IMR-90 (cell line): ENCODE measurements at regions not wholly inside any gene's neighbourhood (a gene's known extent, or its start where the extent isn't known, plus 50 kb on each side); places are given as distances from the start of the nearest gene placed in this dataset.

Experiments used
- ATAC-seq: fragments of 200-7000 bp; cut with Tn5 transposase; 2 replicates; pipeline ENCODE4 v1.9.1; 2020; ENCODE audit warnings: low read depth, mild to moderate bottlenecking, moderate library complexity
- BruUV-seq: library from RNA; stranded (reverse); fragments of 400-500 nt; replicated peaks from 2 replicates; lab custom pipeline; 2021; lab: Mats Ljungman, UMichigan
- CTCF ChIA-PET: fragments of 300-600 bp; formaldehyde crosslinking; extraction: SDS; loops from one replicate; lab custom pipeline; 2021; ENCODE audit warnings: antibody characterized with exemption; lab: Yijun Ruan, JAX
- POLR2A ChIA-PET: fragments of 300-600 bp; sonication (Branson Sonifier 250); formaldehyde crosslinking; loops from one replicate; lab custom pipeline; 2022; ENCODE audit warnings: antibody characterized with exemption; ENCODE audit not compliant: unreplicated experiment; lab: Charles Lee
- DNase-seq: peaks from one replicate; pipeline ENCODE4 v3.0.0; 2013
- H2AFZ ChIP-seq: replicated peaks from 2 replicates; pipeline ENCODE3; 2013; ENCODE audit warnings: low read length, mild to moderate bottlenecking; ENCODE audit not compliant: poor library complexity
- H2AK5ac ChIP-seq: 2 replicates; pipeline ENCODE4 v1.6.1; 2013; ENCODE audit warnings: low read depth, low read length, inconsistent platforms
- H2AK9ac ChIP-seq: replicated peaks from 2 replicates; pipeline ENCODE3; 2013; ENCODE audit warnings: mild to moderate bottlenecking, low read depth, low read length, moderate library complexity; ENCODE audit not compliant: poor library complexity
- H2BK120ac ChIP-seq: 2 replicates; pipeline ENCODE4 v1.6.1; 2013; ENCODE audit warnings: low read depth, low read length, inconsistent platforms
- H2BK15ac ChIP-seq: 3 replicates; pipeline ENCODE4 v1.6.1; 2013; ENCODE audit warnings: low read depth, low read length, inconsistent platforms
- H2BK20ac ChIP-seq: 2 replicates; pipeline ENCODE4 v1.6.1; 2013; ENCODE audit warnings: low read depth, mild to moderate bottlenecking, inconsistent platforms, low read length, moderate library complexity
- H2BK5ac ChIP-seq: 2 replicates; pipeline ENCODE4 v1.6.1; 2013; ENCODE audit warnings: mild to moderate bottlenecking, low read depth, low read length, inconsistent platforms; ENCODE audit not compliant: poor library complexity, severe bottlenecking
- H3K14ac ChIP-seq: replicated peaks from 2 replicates; pipeline ENCODE4 v1.6.1; 2013; ENCODE audit warnings: low read depth, low read length, inconsistent platforms
- H3K18ac ChIP-seq: 2 replicates; pipeline ENCODE4 v1.6.1; 2013; ENCODE audit warnings: low read depth, low read length, control low read depth
- H3K23ac ChIP-seq: 2 replicates; pipeline ENCODE4 v1.6.1; 2013; ENCODE audit warnings: low read depth, low read length, inconsistent platforms
- H3K27ac ChIP-seq: 2 replicates; pipeline ENCODE4 v1.5.1; 2013; ENCODE audit warnings: mild to moderate bottlenecking, control low read depth, low read length; ENCODE audit not compliant: insufficient read depth
- H3K27me3 ChIP-seq: 2 replicates; pipeline ENCODE4 v1.6.1; 2013; ENCODE audit warnings: low read length; ENCODE audit not compliant: control insufficient read depth, insufficient read depth
- H3K36me3 ChIP-seq: 2 replicates; pipeline ENCODE4 v1.6.1; 2013; ENCODE audit warnings: low read length, mixed read lengths; ENCODE audit not compliant: control insufficient read depth, insufficient read depth
- H3K4ac ChIP-seq: 2 replicates; pipeline ENCODE4 v1.6.1; 2013; ENCODE audit warnings: low read depth, low read length, inconsistent platforms
- H3K4me1 ChIP-seq: 2 replicates; pipeline ENCODE4 v1.6.1; 2013; ENCODE audit warnings: low read length, mixed read lengths; ENCODE audit not compliant: control insufficient read depth, insufficient read depth
- H3K4me2 ChIP-seq: 2 replicates; pipeline ENCODE4 v1.6.1; 2013; ENCODE audit warnings: low read depth, mild to moderate bottlenecking, control low read depth, low read length, moderate library complexity
- H3K4me3 ChIP-seq: 2 replicates; pipeline ENCODE4 v1.5.1; 2013; ENCODE audit warnings: low read depth, mild to moderate bottlenecking, control low read depth, low read length, moderate library complexity; ENCODE audit not compliant: insufficient read depth
- H3K56ac ChIP-seq: 2 replicates; pipeline ENCODE4 v1.6.1; 2013; ENCODE audit warnings: low read length, inconsistent platforms; ENCODE audit not compliant: insufficient read depth; ENCODE audit errors: extremely low read depth
- H3K79me1 ChIP-seq, 2 experiments: 2 replicates each; pipeline ENCODE4 v1.6.1; 2013; ENCODE audit warnings: low read length in 2 of 2, inconsistent platforms in 1 of 2, low read depth in 1 of 2
- H3K9ac ChIP-seq: 2 replicates; pipeline ENCODE4 v1.6.1; 2013; ENCODE audit warnings: low read depth, low read length, control low read depth
- H3K9me1 ChIP-seq: 2 replicates; pipeline ENCODE4 v1.6.1; 2013; ENCODE audit warnings: low read length, inconsistent platforms; ENCODE audit not compliant: insufficient read depth
- H3K9me3 ChIP-seq: 2 replicates; pipeline ENCODE4 v1.6.1; 2013; ENCODE audit warnings: low read length; ENCODE audit not compliant: control insufficient read depth, insufficient read depth
- H4K20me1 ChIP-seq: 2 replicates; pipeline ENCODE4 v1.6.1; 2013; ENCODE audit warnings: low read length, inconsistent platforms; ENCODE audit not compliant: insufficient read depth
- H4K5ac ChIP-seq: 2 replicates; pipeline ENCODE4 v1.6.1; 2013; ENCODE audit warnings: mild to moderate bottlenecking, low read depth, low read length, control low read depth
- H4K8ac ChIP-seq, 2 experiments: 2 replicates each; pipeline ENCODE4 v1.6.1; 2013; ENCODE audit warnings: low read depth in 2 of 2, low read length in 2 of 2, control low read depth in 1 of 2, inconsistent platforms in 1 of 2
- H4K91ac ChIP-seq: 2 replicates; pipeline ENCODE4 v1.6.1; 2013; ENCODE audit warnings: low read depth, low read length, inconsistent platforms; ENCODE audit not compliant: insufficient read depth
- BHLHE40 ChIP-seq: fragments of 150-350 bp; IDR thresholded peaks from 2 replicates; pipeline ENCODE4 v1.6.1; 2016; ENCODE audit warnings: mild to moderate bottlenecking, low read depth, low read length
- CEBPB ChIP-seq: IDR thresholded peaks from 2 replicates; pipeline ENCODE4 v1.6.1; 2012; ENCODE audit warnings: low read depth, low read length, improper control_type of control experiment
- CHD1 ChIP-seq: IDR thresholded peaks from 2 replicates; pipeline ENCODE4 v1.6.1; 2012; ENCODE audit warnings: low read depth, low read length, improper control_type of control experiment
- CTCF ChIP-seq: conservative IDR thresholded peaks from 2 replicates; pipeline ENCODE4 v1.5.1; 2012; ENCODE audit warnings: mild to moderate bottlenecking, low read depth, low read length, improper control_type of control experiment
- FOS ChIP-seq: fragments of 150-350 bp; IDR thresholded peaks from 2 replicates; pipeline ENCODE4 v1.6.1; 2016; ENCODE audit warnings: low read depth, low read length
- MAFK ChIP-seq: IDR thresholded peaks from 2 replicates; pipeline ENCODE4 v1.6.1; 2012; ENCODE audit warnings: low read depth, low read length, improper control_type of control experiment
- MAZ ChIP-seq: IDR thresholded peaks from 2 replicates; pipeline ENCODE4 v1.6.1; 2012; ENCODE audit warnings: low read depth, mild to moderate bottlenecking, low read length, improper control_type of control experiment, moderate library complexity, borderline replicate concordance
- MXI1 ChIP-seq: IDR thresholded peaks from 2 replicates; pipeline ENCODE4 v1.6.1; 2012; ENCODE audit warnings: low read depth, mild to moderate bottlenecking, low read length, moderate library complexity, borderline replicate concordance
- POLR2A ChIP-seq: IDR thresholded peaks from 2 replicates; pipeline ENCODE4 v1.6.1; 2012; ENCODE audit warnings: mild to moderate bottlenecking, low read depth, low read length
- RAD21 ChIP-seq: IDR thresholded peaks from 2 replicates; pipeline ENCODE4 v1.6.1; 2012; ENCODE audit warnings: low read length, improper control_type of control experiment
- RCOR1 ChIP-seq: IDR thresholded peaks from 2 replicates; pipeline ENCODE4 v1.6.1; 2012; ENCODE audit warnings: mild to moderate bottlenecking, low read length, improper control_type of control experiment; ENCODE audit not compliant: insufficient replicate concordance
- RFX5 ChIP-seq: IDR thresholded peaks from 2 replicates; pipeline ENCODE4 v1.8.0; 2012; ENCODE audit warnings: low read depth, mild to moderate bottlenecking, low read length, moderate library complexity
- SMC3 ChIP-seq: fragments of 150-350 bp; IDR thresholded peaks from 2 replicates; pipeline ENCODE4 v1.6.1; 2016; ENCODE audit warnings: low read depth, mild to moderate bottlenecking, antibody characterized with exemption, low read length, moderate library complexity
- USF2 ChIP-seq: fragments of 150-350 bp; IDR thresholded peaks from 2 replicates; pipeline ENCODE4 v1.6.1; 2017; ENCODE audit warnings: mild to moderate bottlenecking, antibody characterized with exemption, low read length, low read depth
- WGBS, 2 experiments: methylation state at CpG; one replicate each; pipeline versions ENCODE4 v1.1.5 to v1.1.7; 2013; ENCODE audit warnings: missing lambda C conversion rate in 2 of 2; ENCODE audit not compliant: insufficient read length in 1 of 2; ENCODE audit errors: extremely low coverage in 2 of 2; 5-methylcytosine and 5-hydroxymethylcytosine counted together
- dilution Hi-C: fragments of 300-500 bp; cut with HindIII; formaldehyde crosslinking; loops from one replicate; pipeline ENCODE4 v1.14.3; 2018; ENCODE audit warnings: low sequenced_read_pairs; ENCODE audit not compliant: unreplicated experiment
- in situ Hi-C: fragments of 300-500 bp; cut with MboI; formaldehyde crosslinking; loops from 3 replicates; pipeline ENCODE4 v1.14.3; 2019; ENCODE audit warnings: low sequenced_read_pairs, inconsistent platforms, mixed read lengths
- intact Hi-C: fragments of 100-400 bp; cut with micrococcal nuclease; formaldehyde crosslinking; loops from 2 replicates; pipeline ENCODE4 v1.10.0; 2022

GRCh38 chr7:41568135-41568534 is 134.8 kb downstream of the INHBA start:
- H3K4me3 ChIP-seq: no peak overlapping the region
- H4K91ac ChIP-seq: peak overlapping the region; percentile 70
- no peak overlapping the region for H2AFZ ChIP-seq
- no CpG with 5 or more reads among the region's 1 CpG for whole genome bisulfite sequencing, 2 experiments
- peak overlapping the region; percentile 95 for H3K4ac ChIP-seq
- H3K14ac ChIP-seq: peak overlapping the region; percentile 96
- H2BK15ac ChIP-seq: peak overlapping the region; percentile 51; the same call in 1 of the 3 replicates
- ChIA-PET CTCF (no interaction called here), POLR2A (no interaction called here)
- H3K9me3 ChIP-seq: no peaks in the 10 kb centered on the region
- peak overlapping the region; percentile 95 for H2BK120ac ChIP-seq
- no peak overlapping the region for H2AK9ac ChIP-seq
- H3K79me1 ChIP-seq: peaks cover 0 to 11% of the 10 kb centered on the region in 2 experiments; a peak in 1 of 4 replicates
- H3K23ac ChIP-seq: peak overlapping the region; percentile 81; the same call in 1 of the 2 replicates
- H3K27me3 ChIP-seq: no peaks in the 10 kb centered on the region
- H3K9ac ChIP-seq: no peak overlapping the region
- TF ChIP-seq USF2 (no peak), RCOR1 (no peak), CHD1 (no peak), CTCF (no peak), CEBPB (no peak), FOS (no peak), RAD21 (no peak), POLR2A (no peak), RFX5 (no peak), SMC3 (no peak), MXI1 (no peak), BHLHE40 (no peak), MAFK (no peak), MAZ (no peak)
- H4K8ac ChIP-seq: peak overlapping the region in 1 of 2 experiments; percentile 89; a peak in 2 of 4 replicates
- no TSS peak for BruUV-seq
- peak overlapping the region; percentile 95; the same call in 1 of the 2 replicates for H2BK20ac ChIP-seq
- peaks cover 8% of the 10 kb centered on the region for H3K9me1 ChIP-seq
- H4K5ac ChIP-seq: peak overlapping the region; percentile 53; the same call in 1 of the 2 replicates
- no peak overlapping the region for H3K4me2 ChIP-seq
- peak overlapping the region; percentile 87 for H2BK5ac ChIP-seq
- DNase-seq: no peak
- in situ Hi-C loops (no loop called here), dilution Hi-C loops (no loop called here), intact Hi-C loops (no loop called here)
- no peaks in the 10 kb centered on the region for H3K36me3 ChIP-seq
- peak overlapping the region; percentile 88; the same call in 1 of the 2 replicates for H3K18ac ChIP-seq
- H3K27ac ChIP-seq: no peak overlapping the region
- no peaks in the 10 kb centered on the region for H4K20me1 ChIP-seq
- ATAC-seq: no peak
- H2AK5ac ChIP-seq: peak overlapping the region; percentile 77
- peaks cover 6% of the 10 kb centered on the region; the same call in 1 of the 2 replicates for H3K4me1 ChIP-seq
- H3K56ac ChIP-seq: 0 out of 2 replicates have a peak overlapping the region, but pooled peaks have one; percentile 11
